ENCODE measurements at regions not wholly inside any gene's neighbourhood (a gene's known extent, or its start where the extent isn't known, plus 50 kb on each side); places are given as distances from the start of the nearest gene placed in this dataset.

GRCh38 chr22:49462291-49462690, 365.4 kb downstream of the BRD1 start:
- Histone ChIP-seq H3K36me3 (ENCODE audit: control insufficient read depth, insufficient read depth, low read length) (no peaks in the 10 kb centered on the region), H3K27me3 (replicated peaks; ENCODE audit: control insufficient read depth, insufficient read depth, low read length, poor library complexity, severe bottlenecking) (no peaks in the 10 kb centered on the region), H3K27ac (ENCODE audit: insufficient read depth, low read length, poor library complexity, severe bottlenecking) (no peak overlapping the region), H3K4me3 (ENCODE audit: insufficient read depth, low read depth, low read length, poor library complexity, severe bottlenecking) (no peak overlapping the region), H3K9me3 (ENCODE audit: control insufficient read depth, low read length) (no peaks in the 10 kb centered on the region), H3K4me1 (ENCODE audit: control insufficient read depth, insufficient read depth, low read length, poor library complexity, severe bottlenecking) (no peaks in the 10 kb centered on the region)
- DNase-seq: no peak

- Histone ChIP-seq H3K27me3 (replicated peaks; ENCODE audit: control insufficient read depth, insufficient read depth, low read length, poor library complexity, severe bottlenecking) (no peaks in the 10 kb centered on the region), H3K9me3 (ENCODE audit: control insufficient read depth, low read length) (no peaks in the 10 kb centered on the region), H3K4me3 (ENCODE audit: insufficient read depth, low read depth, low read length, poor library complexity, severe bottlenecking) (no peak overlapping the region), H3K27ac (ENCODE audit: insufficient read depth, low read length, poor library complexity, severe bottlenecking) (no peak overlapping the region), H3K36me3 (ENCODE audit: control insufficient read depth, insufficient read depth, low read length) (no peaks in the 10 kb centered on the region), H3K4me1 (ENCODE audit: control insufficient read depth, insufficient read depth, low read length, poor library complexity, severe bottlenecking) (no peaks in the 10 kb centered on the region)
- DNase-seq: no peak
Observed at GRCh38 chr22:49461674-49462073, 366.0 kb downstream of the BRD1 start.

GRCh38 chr22:49460592-49461281, 366.9 kb downstream of the BRD1 start:
- H3K36me3 ChIP-seq (ENCODE audit: control insufficient read depth, insufficient read depth, low read length): no peaks in the 10 kb centered on the region
- H3K27ac ChIP-seq (ENCODE audit: insufficient read depth, low read length, poor library complexity, severe bottlenecking): no peak overlapping the region
- no peak overlapping the region for H3K4me3 ChIP-seq (ENCODE audit: insufficient read depth, low read depth, low read length, poor library complexity, severe bottlenecking)
- DNase-seq: no peak
- H3K27me3 ChIP-seq (replicated peaks; ENCODE audit: control insufficient read depth, insufficient read depth, low read length, poor library complexity, severe bottlenecking): no peaks in the 10 kb centered on the region
- H3K4me1 ChIP-seq (ENCODE audit: control insufficient read depth, insufficient read depth, low read length, poor library complexity, severe bottlenecking): no peaks in the 10 kb centered on the region
- no peaks in the 10 kb centered on the region for H3K9me3 ChIP-seq (ENCODE audit: control insufficient read depth, low read length)

GRCh38 chr22:49460091-49460490, 367.6 kb downstream of the BRD1 start:
- Histone ChIP-seq H3K27ac (ENCODE audit: insufficient read depth, low read length, poor library complexity, severe bottlenecking) (no peak overlapping the region), H3K27me3 (replicated peaks; ENCODE audit: control insufficient read depth, insufficient read depth, low read length, poor library complexity, severe bottlenecking) (no peaks in the 10 kb centered on the region), H3K9me3 (ENCODE audit: control insufficient read depth, low read length) (no peaks in the 10 kb centered on the region), H3K36me3 (ENCODE audit: control insufficient read depth, insufficient read depth, low read length) (no peaks in the 10 kb centered on the region), H3K4me1 (ENCODE audit: control insufficient read depth, insufficient read depth, low read length, poor library complexity, severe bottlenecking) (no peaks in the 10 kb centered on the region), H3K4me3 (ENCODE audit: insufficient read depth, low read depth, low read length, poor library complexity, severe bottlenecking) (no peak overlapping the region)
- DNase-seq: no peak

GRCh38 chr22:49458708-49459099, 369.0 kb downstream of the BRD1 start:
- H3K9me3 ChIP-seq (ENCODE audit: control insufficient read depth, low read length): no peaks in the 10 kb centered on the region
- H3K4me3 ChIP-seq (ENCODE audit: insufficient read depth, low read depth, low read length, poor library complexity, severe bottlenecking): no peak overlapping the region
- H3K36me3 ChIP-seq (ENCODE audit: control insufficient read depth, insufficient read depth, low read length): no peaks in the 10 kb centered on the region
- no peak overlapping the region for H3K27ac ChIP-seq (ENCODE audit: insufficient read depth, low read length, poor library complexity, severe bottlenecking)
- no peaks in the 10 kb centered on the region for H3K27me3 ChIP-seq (replicated peaks; ENCODE audit: control insufficient read depth, insufficient read depth, low read length, poor library complexity, severe bottlenecking)
- H3K4me1 ChIP-seq (ENCODE audit: control insufficient read depth, insufficient read depth, low read length, poor library complexity, severe bottlenecking): no peaks in the 10 kb centered on the region
- no peak for DNase-seq

- Histone ChIP-seq H3K4me3 (ENCODE audit: insufficient read depth, low read depth, low read length, poor library complexity, severe bottlenecking) (no peak overlapping the region), H3K27me3 (replicated peaks; ENCODE audit: control insufficient read depth, insufficient read depth, low read length, poor library complexity, severe bottlenecking) (no peaks in the 10 kb centered on the region), H3K36me3 (ENCODE audit: control insufficient read depth, insufficient read depth, low read length) (no peaks in the 10 kb centered on the region), H3K4me1 (ENCODE audit: control insufficient read depth, insufficient read depth, low read length, poor library complexity, severe bottlenecking) (no peaks in the 10 kb centered on the region), H3K9me3 (ENCODE audit: control insufficient read depth, low read length) (no peaks in the 10 kb centered on the region), H3K27ac (ENCODE audit: insufficient read depth, low read length, poor library complexity, severe bottlenecking) (no peak overlapping the region)
- DNase-seq: no peak
Observed at GRCh38 chr22:49457946-49458707, 369.5 kb downstream of the BRD1 start.

- H3K27ac ChIP-seq (ENCODE audit: insufficient read depth, low read length, poor library complexity, severe bottlenecking): no peak overlapping the region
- H3K4me3 ChIP-seq (ENCODE audit: insufficient read depth, low read depth, low read length, poor library complexity, severe bottlenecking): no peak overlapping the region
- no peak for DNase-seq
- H3K27me3 ChIP-seq (replicated peaks; ENCODE audit: control insufficient read depth, insufficient read depth, low read length, poor library complexity, severe bottlenecking): no peaks in the 10 kb centered on the region
- no peaks in the 10 kb centered on the region for H3K9me3 ChIP-seq (ENCODE audit: control insufficient read depth, low read length)
- no peaks in the 10 kb centered on the region for H3K4me1 ChIP-seq (ENCODE audit: control insufficient read depth, insufficient read depth, low read length, poor library complexity, severe bottlenecking)
- H3K36me3 ChIP-seq (ENCODE audit: control insufficient read depth, insufficient read depth, low read length): no peaks in the 10 kb centered on the region
Observed at GRCh38 chr22:49457146-49457545, 370.5 kb downstream of the BRD1 start.

- no peak overlapping the region for H3K27ac ChIP-seq (ENCODE audit: insufficient read depth, low read length, poor library complexity, severe bottlenecking)
- H3K4me3 ChIP-seq (ENCODE audit: insufficient read depth, low read depth, low read length, poor library complexity, severe bottlenecking): no peak overlapping the region
- no peaks in the 10 kb centered on the region for H3K4me1 ChIP-seq (ENCODE audit: control insufficient read depth, insufficient read depth, low read length, poor library complexity, severe bottlenecking)
- no peaks in the 10 kb centered on the region for H3K36me3 ChIP-seq (ENCODE audit: control insufficient read depth, insufficient read depth, low read length)
- DNase-seq: no peak
- H3K9me3 ChIP-seq (ENCODE audit: control insufficient read depth, low read length): no peaks in the 10 kb centered on the region
- H3K27me3 ChIP-seq (replicated peaks; ENCODE audit: control insufficient read depth, insufficient read depth, low read length, poor library complexity, severe bottlenecking): peaks cover 4% of the 10 kb centered on the region
Observed at GRCh38 chr22:49455595-49455994, 372.1 kb downstream of the BRD1 start.

GRCh38 chr22:49454726-49455125, 372.9 kb downstream of the BRD1 start:
- Histone ChIP-seq H3K27me3 (replicated peaks; ENCODE audit: control insufficient read depth, insufficient read depth, low read length, poor library complexity, severe bottlenecking) (peaks cover 4% of the 10 kb centered on the region), H3K27ac (ENCODE audit: insufficient read depth, low read length, poor library complexity, severe bottlenecking) (no peak overlapping the region), H3K4me3 (ENCODE audit: insufficient read depth, low read depth, low read length, poor library complexity, severe bottlenecking) (no peak overlapping the region), H3K4me1 (ENCODE audit: control insufficient read depth, insufficient read depth, low read length, poor library complexity, severe bottlenecking) (no peaks in the 10 kb centered on the region), H3K36me3 (ENCODE audit: control insufficient read depth, insufficient read depth, low read length) (no peaks in the 10 kb centered on the region), H3K9me3 (ENCODE audit: control insufficient read depth, low read length) (no peaks in the 10 kb centered on the region)
- no peak for DNase-seq

- H3K4me1 ChIP-seq (ENCODE audit: control insufficient read depth, insufficient read depth, low read length, poor library complexity, severe bottlenecking): no peaks in the 10 kb centered on the region
- no peak overlapping the region for H3K27ac ChIP-seq (ENCODE audit: insufficient read depth, low read length, poor library complexity, severe bottlenecking)
- H3K27me3 ChIP-seq (replicated peaks; ENCODE audit: control insufficient read depth, insufficient read depth, low read length, poor library complexity, severe bottlenecking): peaks cover 4% of the 10 kb centered on the region
- H3K36me3 ChIP-seq (ENCODE audit: control insufficient read depth, insufficient read depth, low read length): no peaks in the 10 kb centered on the region
- no peak overlapping the region for H3K4me3 ChIP-seq (ENCODE audit: insufficient read depth, low read depth, low read length, poor library complexity, severe bottlenecking)
- DNase-seq: no peak
- no peaks in the 10 kb centered on the region for H3K9me3 ChIP-seq (ENCODE audit: control insufficient read depth, low read length)
Observed at GRCh38 chr22:49453771-49454170, 373.9 kb downstream of the BRD1 start.
